OCI-LY1 (cell line): ENCODE measurements at regions not wholly inside any gene's neighbourhood (a gene's known extent, or its start where the extent isn't known, plus 50 kb on each side); places are given as distances from the start of the nearest gene placed in this dataset.

Experiments
- H2AFZ ChIP-seq: fragments of 200-600 bp; sonication (generic), shearing (Covaris generic); 2 replicates; pipeline ENCODE4 v1.6.0; 2014; ENCODE audit warnings: antibody characterized with exemption, mild to moderate bottlenecking, low read length
- H3F3A ChIP-seq: fragments of 200-600 bp; sonication (generic), shearing (Covaris generic); 2 replicates; pipeline ENCODE4 v1.6.0; 2014; ENCODE audit warnings: mild to moderate bottlenecking, antibody characterized with exemption, low read length, moderate library complexity; ENCODE audit not compliant: insufficient read depth
- H3K27ac ChIP-seq: fragments of 200-600 bp; sonication (generic); 2 replicates; pipeline ENCODE4 v1.5.1; 2014; ENCODE audit warnings: low read length, mixed run types, mild to moderate bottlenecking, low read depth; ENCODE audit not compliant: poor library complexity, severe bottlenecking
- H3K27me3 ChIP-seq: fragments of 200-600 bp; sonication (generic); 2 replicates; pipeline ENCODE4 v1.6.0; 2014; ENCODE audit warnings: antibody characterized with exemption, mild to moderate bottlenecking, low read length, moderate library complexity; ENCODE audit not compliant: insufficient read depth
- H3K36me3 ChIP-seq: fragments of 200-600 bp; sonication (generic); 2 replicates; pipeline ENCODE4 v1.6.1; 2014; ENCODE audit warnings: mild to moderate bottlenecking, antibody characterized with exemption, low read length, moderate library complexity, mixed read lengths; ENCODE audit not compliant: insufficient read depth
- H3K4me1 ChIP-seq: fragments of 200-600 bp; sonication (generic); 2 replicates; pipeline ENCODE4 v1.5.1; 2014; ENCODE audit warnings: mild to moderate bottlenecking, low read length, moderate library complexity; ENCODE audit not compliant: insufficient read depth, severe bottlenecking
- H3K4me2 ChIP-seq: fragments of 200-600 bp; sonication (generic), shearing (Covaris generic); 2 replicates; pipeline ENCODE4 v1.6.1; 2014; ENCODE audit warnings: low read length
- H3K4me3 ChIP-seq: fragments of 200-600 bp; sonication (generic); 2 replicates; pipeline ENCODE4 v1.5.1; 2014; ENCODE audit warnings: low read length, low read depth, mild to moderate bottlenecking, mixed read lengths; ENCODE audit not compliant: poor library complexity, severe bottlenecking
- H3K79me2 ChIP-seq: fragments of 200-600 bp; shearing (Covaris generic); 2 replicates; pipeline ENCODE4 v1.6.1; 2016; ENCODE audit warnings: mixed run types, low read length, mixed read lengths; ENCODE audit not compliant: insufficient read depth
- H3K9ac ChIP-seq: fragments of 200-600 bp; sonication (generic), shearing (Covaris generic); 2 replicates; pipeline ENCODE4 v1.6.1; 2014; ENCODE audit warnings: mild to moderate bottlenecking, low read length, mixed read lengths
- H3K9me2 ChIP-seq: fragments of 200-600 bp; sonication (generic), shearing (Covaris generic); 2 replicates; pipeline ENCODE4 v1.6.1; 2014; ENCODE audit warnings: low read depth, mild to moderate bottlenecking, low read length, mixed read lengths
- H3K9me3 ChIP-seq: fragments of 200-600 bp; shearing (Covaris generic); 2 replicates; pipeline ENCODE4 v1.6.1; 2014; ENCODE audit warnings: low read length, mixed read lengths
- H4K20me1 ChIP-seq: fragments of 200-600 bp; sonication (generic), shearing (Covaris generic); 2 replicates; pipeline ENCODE4 v1.6.0; 2016; ENCODE audit warnings: mild to moderate bottlenecking, low read length; ENCODE audit not compliant: insufficient read depth
- EZH2 ChIP-seq: fragments of 200-600 bp; sonication (generic), shearing (Covaris generic); IDR thresholded peaks from 2 replicates; pipeline ENCODE4 v1.8.0; 2017; ENCODE audit warnings: borderline replicate concordance, mixed run types, mild to moderate bottlenecking, antibody characterized with exemption, low read length, moderate library complexity, mixed read lengths
- TF ChIP-seq, protein P1 (sequence below): fragments of 200-600 bp; sonication (generic), shearing (Covaris generic); IDR thresholded peaks from 2 replicates; pipeline ENCODE4 v1.5.1; 2017; ENCODE audit warnings: mild to moderate bottlenecking, antibody characterized with exemption, low read length, moderate library complexity, mixed read lengths

DNA sequence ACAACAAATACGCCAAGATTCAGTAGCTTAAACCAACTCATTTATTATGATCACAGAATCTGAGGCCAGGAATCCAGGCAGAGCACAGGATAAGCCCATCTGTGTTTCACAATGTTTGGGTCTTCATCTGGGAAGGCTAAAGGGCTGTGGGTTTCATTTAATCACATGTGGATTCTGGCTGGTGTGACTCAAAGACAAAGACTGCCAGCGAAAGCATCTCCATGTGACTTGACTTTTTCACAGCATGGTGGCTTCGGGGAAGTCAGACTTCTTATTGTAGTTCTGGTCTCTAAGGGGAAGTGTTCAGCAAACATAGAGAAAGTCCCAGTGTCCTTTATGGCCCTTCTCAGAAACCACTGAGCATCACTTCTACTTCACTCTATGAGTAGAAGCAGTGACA lies 1014.4 kb upstream of the GOT2 start:
- Histone ChIP-seq H4K20me1 (no peaks in the 10 kb centered on the region), H3K27me3 (no peaks in the 10 kb centered on the region), H3K9ac (no peak overlapping the region), H3K36me3 (no peaks in the 10 kb centered on the region), H3K9me2 (no peaks in the 10 kb centered on the region), H3K4me2 (no peak overlapping the region), H3F3A (no peaks in the 10 kb centered on the region), H3K9me3 (no peaks in the 10 kb centered on the region), H3K4me1 (no peaks in the 10 kb centered on the region), H3K4me3 (no peak overlapping the region), H2AFZ (no peak overlapping the region), H3K27ac (no peak overlapping the region), H3K79me2 (no peaks in the 10 kb centered on the region)
- TF ChIP-seq, protein P1, sequence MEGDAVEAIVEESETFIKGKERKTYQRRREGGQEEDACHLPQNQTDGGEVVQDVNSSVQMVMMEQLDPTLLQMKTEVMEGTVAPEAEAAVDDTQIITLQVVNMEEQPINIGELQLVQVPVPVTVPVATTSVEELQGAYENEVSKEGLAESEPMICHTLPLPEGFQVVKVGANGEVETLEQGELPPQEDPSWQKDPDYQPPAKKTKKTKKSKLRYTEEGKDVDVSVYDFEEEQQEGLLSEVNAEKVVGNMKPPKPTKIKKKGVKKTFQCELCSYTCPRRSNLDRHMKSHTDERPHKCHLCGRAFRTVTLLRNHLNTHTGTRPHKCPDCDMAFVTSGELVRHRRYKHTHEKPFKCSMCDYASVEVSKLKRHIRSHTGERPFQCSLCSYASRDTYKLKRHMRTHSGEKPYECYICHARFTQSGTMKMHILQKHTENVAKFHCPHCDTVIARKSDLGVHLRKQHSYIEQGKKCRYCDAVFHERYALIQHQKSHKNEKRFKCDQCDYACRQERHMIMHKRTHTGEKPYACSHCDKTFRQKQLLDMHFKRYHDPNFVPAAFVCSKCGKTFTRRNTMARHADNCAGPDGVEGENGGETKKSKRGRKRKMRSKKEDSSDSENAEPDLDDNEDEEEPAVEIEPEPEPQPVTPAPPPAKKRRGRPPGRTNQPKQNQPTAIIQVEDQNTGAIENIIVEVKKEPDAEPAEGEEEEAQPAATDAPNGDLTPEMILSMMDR: no peak
- no peak for TF ChIP-seq EZH2

DNA sequence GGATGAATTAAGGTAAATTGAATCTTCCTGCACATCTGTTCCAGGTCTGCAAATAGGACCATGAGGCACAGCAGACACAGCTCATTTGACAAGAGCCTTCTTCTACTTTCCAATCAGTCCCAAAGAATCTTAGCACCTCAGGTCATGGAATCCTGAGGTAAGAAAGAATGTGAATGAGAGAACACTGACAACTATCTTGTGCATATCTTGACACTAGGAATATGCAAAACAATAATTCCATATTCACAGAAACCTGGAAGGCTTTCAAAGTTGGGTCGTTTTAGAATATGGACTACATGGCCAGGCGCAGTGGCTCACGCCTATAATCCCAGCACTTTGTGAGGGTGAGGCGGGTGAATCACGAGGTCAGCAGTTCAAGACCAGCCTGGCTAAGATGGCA lies 1009.4 kb upstream of the GOT2 start:
- no peak for TF ChIP-seq EZH2
- TF ChIP-seq, protein P1: no peak
- H3K27ac ChIP-seq: no peak overlapping the region
- no peaks in the 10 kb centered on the region for H3K27me3 ChIP-seq
- H3K9ac ChIP-seq: no peak overlapping the region
- H3F3A ChIP-seq: no peaks in the 10 kb centered on the region
- no peak overlapping the region for H2AFZ ChIP-seq
- H3K9me3 ChIP-seq: no peaks in the 10 kb centered on the region
- H4K20me1 ChIP-seq: no peaks in the 10 kb centered on the region
- H3K9me2 ChIP-seq: no peaks in the 10 kb centered on the region
- H3K36me3 ChIP-seq: no peaks in the 10 kb centered on the region
- no peaks in the 10 kb centered on the region for H3K4me1 ChIP-seq
- H3K4me2 ChIP-seq: no peak overlapping the region
- H3K4me3 ChIP-seq: no peak overlapping the region
- no peaks in the 10 kb centered on the region for H3K79me2 ChIP-seq

DNA sequence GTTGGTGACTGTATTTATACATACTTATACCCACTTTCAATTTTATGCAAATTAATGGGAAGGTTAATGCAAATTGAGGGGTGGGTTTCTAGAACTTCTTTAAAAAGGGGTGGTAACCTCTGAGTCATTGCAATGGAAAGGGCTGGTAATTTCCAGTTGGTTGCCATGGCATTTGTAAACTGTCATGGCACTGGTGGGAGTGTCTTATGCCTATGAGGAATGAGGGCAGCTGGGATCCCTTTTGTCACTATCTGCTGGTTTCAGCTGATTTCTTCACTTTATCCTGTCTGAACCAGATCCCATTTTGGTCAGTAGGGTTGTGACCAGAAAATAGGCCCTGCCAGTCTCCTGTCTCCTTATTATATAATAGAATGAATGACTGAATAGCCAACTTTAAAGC lies 1006.7 kb upstream of the GOT2 start:
- TF ChIP-seq, protein P1: no peak
- no peak for TF ChIP-seq EZH2
- no peaks in the 10 kb centered on the region for H3K9me2 ChIP-seq
- no peak overlapping the region for H2AFZ ChIP-seq
- no peaks in the 10 kb centered on the region for H3F3A ChIP-seq
- no peak overlapping the region for H3K27ac ChIP-seq
- H3K9ac ChIP-seq: no peak overlapping the region
- no peak overlapping the region for H3K4me3 ChIP-seq
- no peaks in the 10 kb centered on the region for H3K9me3 ChIP-seq
- no peaks in the 10 kb centered on the region for H4K20me1 ChIP-seq
- H3K36me3 ChIP-seq: no peaks in the 10 kb centered on the region
- no peaks in the 10 kb centered on the region for H3K27me3 ChIP-seq
- no peaks in the 10 kb centered on the region for H3K4me1 ChIP-seq
- no peaks in the 10 kb centered on the region for H3K79me2 ChIP-seq
- no peak overlapping the region for H3K4me2 ChIP-seq
